Right lobe of liver (tissue), 6 donors: ENCODE measurements at regions not wholly inside any gene's neighbourhood (a gene's known extent, or its start where the extent isn't known, plus 50 kb on each side); places are given as distances from the start of the nearest gene placed in this dataset.

Experiments
- ATAC-seq, 4 donors: fragments of 200-7000 bp; cut with Tn5 transposase; one replicate each; pipeline ENCODE4 v1.9.1; 2020; ENCODE audit warnings: mild to moderate bottlenecking in 4 of 4, moderate library complexity in 4 of 4
- DNase-seq, 3 donors: peaks; one replicate each; pipeline ENCODE4 v3.0.0-alpha.2; 2020
- H3K27ac ChIP-seq, 3 donors: fragments of 200-600 bp; one replicate each; pipeline ENCODE4 v1.8.0; 2022
- H3K27me3 ChIP-seq, 2 donors: fragments of 200-600 bp; one replicate each; pipeline ENCODE4 v1.8.0; 2022
- H3K36me3 ChIP-seq, 4 donors: fragments of 200-600 bp; sonication (generic) in 1 of 4; one replicate each; pipeline versions ENCODE4 v1.5.1 to v1.8.0; 2017 to 2022; ENCODE audit warnings: control low read depth in 1 of 4
- H3K4me1 ChIP-seq, 4 donors: fragments of 200-600 bp; sonication (generic) in 1 of 4; one replicate each; pipeline versions ENCODE4 v1.5.1 to v1.8.0; 2017 to 2022; ENCODE audit warnings: control low read depth in 1 of 4
- H3K4me3 ChIP-seq, 3 donors: fragments of 200-600 bp; one replicate each; pipeline ENCODE4 v1.8.0; 2022
- H3K9me3 ChIP-seq, 4 donors: fragments of 200-600 bp; sonication (generic) in 1 of 4; one replicate each; pipeline versions ENCODE4 v1.5.1 to v1.8.0; 2017 to 2022; ENCODE audit warnings: control low read depth in 1 of 4
- CTCF ChIP-seq, 4 donors: fragments of 200-600 bp in 3 of 4; fragments of 450-650 bp in 1 of 4; IDR thresholded peaks; one replicate each; pipeline versions ENCODE4 v1.5.1 to v1.8.0; 2016 to 2022; ENCODE audit warnings: antibody characterized with exemption in 4 of 4, mild to moderate bottlenecking in 2 of 4
- POLR2A ChIP-seq: fragments of 450-650 bp; IDR thresholded peaks from one replicate; pipeline ENCODE4 v1.6.1; 2017; ENCODE audit warnings: antibody characterized with exemption, mild to moderate bottlenecking
- WGBS: methylation state at CpG from one replicate; pipeline ENCODE4 v1.1.6; 2018; ENCODE audit warnings: low coverage, low lambda C conversion rate; ENCODE audit not compliant: insufficient coverage; ENCODE audit errors: missing lambda C conversion rate; 5-methylcytosine and 5-hydroxymethylcytosine counted together
- intact Hi-C, 2 donors: fragments of 100-400 bp; cut with DNase I; formaldehyde crosslinking; loops; one replicate each; pipeline versions ENCODE4 v1.11.2 to v1.14.1; 2022
- donor health status: DM: no; HTN: yes; CAD: no.
- donor health status: DM: no; HTN: no; CAD: no.
- donor health status: DM: no; HTN: no; CAD: no.
- donor health status: DM: no; HTN: yes; CAD: no.
- donor health status: DM: no; HTN: yes; CAD: no.

- no peaks in the 10 kb centered on the region for H3K4me1 ChIP-seq
- no peak overlapping the region for H3K27ac ChIP-seq
- no peak for DNase-seq
- no peaks in the 10 kb centered on the region for H3K9me3 ChIP-seq
- intact Hi-C loops, result no loop called here
- TF ChIP-seq POLR2A, result no peak
- no peak for TF ChIP-seq CTCF (IDR thresholded peaks at IDR 0.05)
- H3K4me3 ChIP-seq, result no peak overlapping the region
- ATAC-seq, result no peak
- H3K36me3 ChIP-seq, result no peaks in the 10 kb centered on the region
- H3K27me3 ChIP-seq, result no peaks in the 10 kb centered on the region
- 29% methylated on average over 1 of the region's 1 CpG for WGBS
These were observed 130.5 kb downstream of the RWDD3 start for GRCh38 chr1:95364546-95364945.

GRCh38 chr1:95366498-95366897 lies 132.5 kb downstream of the RWDD3 start:
- DNase-seq (no peak), ATAC-seq (no peak)
- H3K27ac ChIP-seq, result no peak overlapping the region
- H3K27me3 ChIP-seq, result no peaks in the 10 kb centered on the region
- 66% methylated on average over 3 of the region's 3 CpGs for WGBS
- TF ChIP-seq CTCF (IDR thresholded peaks at IDR 0.05), result no peak
- TF ChIP-seq POLR2A, result no peak
- H3K4me3 ChIP-seq, result no peak overlapping the region
- no peaks in the 10 kb centered on the region for H3K36me3 ChIP-seq
- intact Hi-C loops, result no loop called here
- H3K4me1 ChIP-seq, result no peaks in the 10 kb centered on the region
- no peaks in the 10 kb centered on the region for H3K9me3 ChIP-seq

- no peak overlapping the region for H3K27ac ChIP-seq
- 51% methylated on average over 4 of the region's 4 CpGs for WGBS
- no peaks in the 10 kb centered on the region for H3K36me3 ChIP-seq
- H3K9me3 ChIP-seq, result no peaks in the 10 kb centered on the region
- intact Hi-C loops, result no loop called here
- ATAC-seq, result no peak
- no peak for DNase-seq
- no peaks in the 10 kb centered on the region for H3K4me1 ChIP-seq
- H3K27me3 ChIP-seq, result no peaks in the 10 kb centered on the region
- H3K4me3 ChIP-seq, result no peak overlapping the region
- no peak for TF ChIP-seq POLR2A
- no peak for TF ChIP-seq CTCF (IDR thresholded peaks at IDR 0.05)
These were observed 134.2 kb downstream of the RWDD3 start for GRCh38 chr1:95368178-95368577.

GRCh38 chr1:95369985-95370690 lies 136.1 kb downstream of the RWDD3 start:
- TF ChIP-seq POLR2A, result no peak
- no peak for TF ChIP-seq CTCF (IDR thresholded peaks at IDR 0.05)
- no peak overlapping the region for H3K4me3 ChIP-seq
- H3K27me3 ChIP-seq, result no peaks in the 10 kb centered on the region
- H3K4me1 ChIP-seq, result no peaks in the 10 kb centered on the region
- 45% methylated on average over 7 of the region's 7 CpGs for WGBS
- no peaks in the 10 kb centered on the region for H3K9me3 ChIP-seq
- no peak for ATAC-seq
- intact Hi-C loops, result no loop called here
- H3K27ac ChIP-seq, result no peak overlapping the region
- no peaks in the 10 kb centered on the region for H3K36me3 ChIP-seq
- no peak for DNase-seq
